B cell (primary cell): ENCODE measurements at regions not wholly inside any gene's neighbourhood (a gene's known extent, or its start where the extent isn't known, plus 50 kb on each side); places are given as distances from the start of the nearest gene placed in this dataset.

ENCODE experiments used
- ATAC-seq: fragments of 200-7000 bp; cut with Tn5 transposase; one replicate; pipeline ENCODE4 v1.10.0; 2021; ENCODE audit warnings: low read depth, mild to moderate bottlenecking, moderate number of reproducible peaks, moderate library complexity
- CTCF ChIA-PET: fragments of 350-600 bp; sonication (Branson Sonifier 250); formaldehyde crosslinking; loops from one replicate; lab custom pipeline; 2021; ENCODE audit warnings: antibody characterized with exemption, inconsistent platforms; lab: Charles Lee
- POLR2A ChIA-PET: fragments of 350-600 bp; sonication (Branson Sonifier 250); formaldehyde crosslinking; loops from one replicate; lab custom pipeline; 2021; ENCODE audit warnings: antibody characterized with exemption; lab: Charles Lee
- DNase-seq: peaks from one replicate; pipeline ENCODE4 v3.0.0; 2013
- H2AFZ ChIP-seq: 2 replicates; pipeline ENCODE4 v1.6.1; 2012; ENCODE audit warnings: mild to moderate bottlenecking, low read depth, low read length; ENCODE audit not compliant: insufficient read depth, poor library complexity, severe bottlenecking
- H3K27ac ChIP-seq, 2 donors: 1 replicate in 1 of 2; 2 replicates in 1 of 2; pipeline ENCODE4 v1.5.1; 2012 to 2013; ENCODE audit warnings: low read length in 2 of 2, mild to moderate bottlenecking in 2 of 2, moderate library complexity in 1 of 2
- H3K27me3 ChIP-seq, 4 experiments: fragments of 200-600 bp in 1 of 4; sonication (generic) in 1 of 4; replicated peaks in 1 of 4; 1 replicate in 2 of 4; 2 replicates in 2 of 4; pipeline versions ENCODE4 v1.6.1 to v1.7.0; 2013 to 2016; ENCODE audit warnings: low read length in 3 of 4, mild to moderate bottlenecking in 2 of 4, mixed read lengths in 1 of 4, moderate library complexity in 1 of 4; ENCODE audit not compliant: insufficient read depth in 4 of 4, control insufficient read depth in 3 of 4; ENCODE audit errors: control extremely low read depth in 1 of 4
- H3K36me3 ChIP-seq, 2 experiments: replicated peaks in 1 of 2; 1 replicate in 1 of 2; 2 replicates in 1 of 2; pipeline versions ENCODE4 v1.6.1 to v1.7.1; 2013; ENCODE audit warnings: low read length in 1 of 2; ENCODE audit not compliant: insufficient read depth in 2 of 2, control insufficient read depth in 1 of 2; ENCODE audit errors: control extremely low read depth in 1 of 2, extremely low read depth in 1 of 2
- H3K4me1 ChIP-seq, 2 donors: fragments of 200-600 bp in 1 of 2; sonication (generic) in 1 of 2; 1 replicate in 1 of 2; 2 replicates in 1 of 2; pipeline versions ENCODE4 v1.5.1 to v1.6.1; 2013 to 2017; ENCODE audit warnings: low read length in 2 of 2; ENCODE audit not compliant: control insufficient read depth in 2 of 2, insufficient read depth in 2 of 2
- H3K4me2 ChIP-seq: replicated peaks from 2 replicates; pipeline ENCODE3; 2012; ENCODE audit warnings: mild to moderate bottlenecking, low read depth, low read length; ENCODE audit not compliant: poor library complexity, severe bottlenecking
- H3K4me3 ChIP-seq, 5 experiments: fragments of 200-600 bp in 1 of 5; sonication (generic) in 1 of 5; 1 replicate in 3 of 5; 2 replicates in 2 of 5; pipeline versions ENCODE4 v1.5.1 to v1.7.0; 2011 to 2016; ENCODE audit warnings: low read length in 4 of 5, mild to moderate bottlenecking in 4 of 5, low read depth in 2 of 5, control low read depth in 1 of 5, moderate library complexity in 1 of 5; ENCODE audit not compliant: insufficient read depth in 1 of 5; ENCODE audit errors: control extremely low read depth in 1 of 5, extremely low read depth in 1 of 5
- H3K79me2 ChIP-seq: fragments of 200-600 bp; sonication (generic); one replicate; pipeline ENCODE4 v1.6.0; 2016; ENCODE audit warnings: low read length; ENCODE audit not compliant: control insufficient read depth, insufficient read depth
- H3K9ac ChIP-seq: fragments of 200-600 bp; sonication (generic); 2 replicates; pipeline ENCODE4 v1.6.1; 2017; ENCODE audit warnings: mild to moderate bottlenecking, low read length, moderate library complexity
- H3K9me3 ChIP-seq, 3 donors: one replicate each; pipeline versions ENCODE4 v1.6.1 to v1.7.1; 2013; ENCODE audit warnings: low read length in 2 of 3; ENCODE audit not compliant: control insufficient read depth in 2 of 3, insufficient read depth in 1 of 3; ENCODE audit errors: control extremely low read depth in 1 of 3
- H4K20me1 ChIP-seq: 2 replicates; pipeline ENCODE4 v1.6.0; 2012; ENCODE audit warnings: mild to moderate bottlenecking, low read length; ENCODE audit not compliant: insufficient read depth, control insufficient read depth, poor library complexity, severe bottlenecking
- H3K27ac Mint-ChIP-seq: one replicate; pipeline ENCODE4 v1.8.0; 2021; ENCODE audit warnings: mixed read lengths
- H3K27me3 Mint-ChIP-seq: one replicate; pipeline ENCODE4 v1.8.0; 2021; ENCODE audit warnings: mixed read lengths
- H3K4me1 Mint-ChIP-seq: one replicate; pipeline ENCODE4 v1.8.0; 2021; ENCODE audit warnings: mixed read lengths
- H3K4me3 Mint-ChIP-seq: one replicate; pipeline ENCODE4 v1.8.0; 2021; ENCODE audit warnings: mixed read lengths
- H3K9me3 Mint-ChIP-seq: one replicate; pipeline ENCODE4 v1.8.0; 2022; ENCODE audit warnings: mixed read lengths; ENCODE audit not compliant: insufficient read depth
- CTCF ChIP-seq: fragments of 200-600 bp; IDR thresholded peaks from one replicate; pipeline ENCODE4 v1.8.0; 2022; ENCODE audit warnings: antibody characterized with exemption, mild to moderate bottlenecking
- EZH2 ChIP-seq: IDR thresholded peaks from 2 replicates; pipeline ENCODE4 v1.6.1; 2012; ENCODE audit warnings: borderline replicate concordance, low read depth, mild to moderate bottlenecking, moderate library complexity, low read length; ENCODE audit not compliant: insufficient read depth, poor library complexity, severe bottlenecking
- WGBS: methylation state at CpG from one replicate; pipeline ENCODE4 v1.1.5; 2013; ENCODE audit warnings: missing lambda C conversion rate; ENCODE audit not compliant: insufficient coverage; 5-methylcytosine and 5-hydroxymethylcytosine counted together
- intact Hi-C: fragments of 100-400 bp; cut with micrococcal nuclease; formaldehyde crosslinking; loops from one replicate; pipeline ENCODE4 v1.10.0; 2022

GRCh38 chr12:130075497-130076076, 86.7 kb upstream of the FZD10 start:
- no peak overlapping the region for H3K27ac Mint-ChIP-seq
- no peaks in the 10 kb centered on the region for H3K27me3 Mint-ChIP-seq
- H3K4me2 ChIP-seq: no peak overlapping the region
- no peak overlapping the region for H3K9ac ChIP-seq
- intact Hi-C loops: no loop called here
- CTCF ChIA-PET: no interaction called here
- peaks cover 4 to 22% (median 5%) of the 10 kb centered on the region in 3 donors for H3K9me3 ChIP-seq
- no peaks in the 10 kb centered on the region for H4K20me1 ChIP-seq
- H2AFZ ChIP-seq: no peak overlapping the region
- H3K4me1 Mint-ChIP-seq: no peaks in the 10 kb centered on the region
- no peaks in the 10 kb centered on the region for H3K79me2 ChIP-seq
- no peak overlapping the region for H3K4me3 Mint-ChIP-seq
- H3K27me3 ChIP-seq: no peaks in the 10 kb centered on the region
- TF ChIP-seq CTCF (no peak), EZH2 (no peak)
- H3K36me3 ChIP-seq: no peaks in the 10 kb centered on the region
- H3K9me3 Mint-ChIP-seq: peaks cover 7% of the 10 kb centered on the region
- no peak overlapping the region for H3K27ac ChIP-seq
- ATAC-seq (no peak), DNase-seq (no peak)
- no peaks in the 10 kb centered on the region for H3K4me1 ChIP-seq
- POLR2A ChIA-PET: no interaction called here
- 79% methylated on average over 5 of the region's 8 CpGs for WGBS
- H3K4me3 ChIP-seq: no peak overlapping the region

- H4K20me1 ChIP-seq: no peaks in the 10 kb centered on the region
- DNase-seq: no peak
- no peak overlapping the region for H3K4me2 ChIP-seq
- WGBS: 14% methylated on average over 1 of the region's 3 CpGs
- Mint-ChIP-seq H3K27me3 (no peaks in the 10 kb centered on the region), H3K27ac (no peak overlapping the region), H3K9me3 (peaks cover 7% of the 10 kb centered on the region), H3K4me3 (no peak overlapping the region), H3K4me1 (no peaks in the 10 kb centered on the region)
- ChIA-PET CTCF (no interaction called here), POLR2A (no interaction called here)
- H3K9me3 ChIP-seq: peaks cover 4 to 19% (median 5%) of the 10 kb centered on the region in 3 donors
- TF ChIP-seq EZH2 (no peak), CTCF (no peak)
- H3K4me1 ChIP-seq: no peaks in the 10 kb centered on the region
- ATAC-seq: no peak
- H3K9ac ChIP-seq: no peak overlapping the region
- no peaks in the 10 kb centered on the region for H3K36me3 ChIP-seq
- no peaks in the 10 kb centered on the region for H3K27me3 ChIP-seq
- H3K4me3 ChIP-seq: no peak overlapping the region
- intact Hi-C loops: no loop called here
- no peak overlapping the region for H3K27ac ChIP-seq
- H2AFZ ChIP-seq: no peak overlapping the region
- no peaks in the 10 kb centered on the region for H3K79me2 ChIP-seq
Observed at GRCh38 chr12:130076126-130076525, 86.1 kb upstream of the FZD10 start.
